Neural crest cell (in vitro differentiated cells): ENCODE measurements at regions not wholly inside any gene's neighbourhood (a gene's known extent, or its start where the extent isn't known, plus 50 kb on each side); places are given as distances from the start of the nearest gene placed in this dataset.
A peak's percentile ranks its signal among the peaks of the same experiment; 100 is the strongest.

ENCODE experiments used
- DNase-seq: peaks from one replicate; pipeline ENCODE4 v3.0.0; 2021; ENCODE audit warnings: low read depth, mixed read lengths, low spot score
- H3K27ac Mint-ChIP-seq: one replicate; pipeline ENCODE4 v1.8.0; 2021; ENCODE audit warnings: mild to moderate bottlenecking, mixed read lengths; ENCODE audit not compliant: unreplicated experiment
- H3K27me3 Mint-ChIP-seq: 2 replicates; pipeline ENCODE4 v1.8.0; 2021; ENCODE audit warnings: low read depth, mild to moderate bottlenecking, mixed read lengths
- H3K36me3 Mint-ChIP-seq: 2 replicates; pipeline ENCODE4 v1.8.0; 2021; ENCODE audit warnings: low read depth, mild to moderate bottlenecking, mixed read lengths
- H3K4me1 Mint-ChIP-seq: 2 replicates; pipeline ENCODE4 v1.8.0; 2021; ENCODE audit warnings: mixed read lengths
- H3K4me3 Mint-ChIP-seq: one replicate; pipeline ENCODE4 v1.8.0; 2021; ENCODE audit warnings: mild to moderate bottlenecking, mixed read lengths
- H3K9me3 Mint-ChIP-seq: 2 replicates; pipeline ENCODE4 v1.8.0; 2021; ENCODE audit warnings: mixed read lengths
- CTCF ChIP-seq: fragments of 200-600 bp; sonication (generic); conservative IDR thresholded peaks from 2 replicates; pipeline ENCODE4 v1.5.0; 2021; ENCODE audit warnings: antibody characterized with exemption, mild to moderate bottlenecking

GRCh38 chr4:10925996-10926395 lies 241.4 kb upstream of the CLNK start:
- no peak for DNase-seq
- Mint-ChIP-seq H3K9me3 (peaks cover 2% of the 10 kb centered on the region), H3K4me3 (no peak overlapping the region), H3K27me3 (peaks cover 8% of the 10 kb centered on the region), H3K27ac (no peak overlapping the region), H3K4me1 (peaks cover 17% of the 10 kb centered on the region), H3K36me3 (no peaks in the 10 kb centered on the region)
- TF ChIP-seq CTCF: no peak

- Mint-ChIP-seq H3K4me3 (no peak overlapping the region), H3K9me3 (peaks cover 2% of the 10 kb centered on the region), H3K27ac (no peak overlapping the region), H3K36me3 (no peaks in the 10 kb centered on the region), H3K27me3 (peaks cover 3% of the 10 kb centered on the region), H3K4me1 (peaks cover 11% of the 10 kb centered on the region)
- TF ChIP-seq CTCF: no peak
- no peak for DNase-seq
Observed at GRCh38 chr4:10924274-10924673, 239.7 kb upstream of the CLNK start.

GRCh38 chr4:10917566-10917965 lies 233.0 kb upstream of the CLNK start:
- DNase-seq: no peak
- Mint-ChIP-seq H3K27me3 (no peaks in the 10 kb centered on the region), H3K4me3 (no peak overlapping the region), H3K27ac (no peak overlapping the region), H3K36me3 (no peaks in the 10 kb centered on the region), H3K9me3 (peaks cover 4% of the 10 kb centered on the region), H3K4me1 (no peaks in the 10 kb centered on the region)
- TF ChIP-seq CTCF: no peak

GRCh38 chr4:10898072-10898471 lies 213.5 kb upstream of the CLNK start:
- no peaks in the 10 kb centered on the region for H3K36me3 Mint-ChIP-seq
- no peak overlapping the region for H3K4me3 Mint-ChIP-seq
- peaks cover 9% of the 10 kb centered on the region for H3K4me1 Mint-ChIP-seq
- H3K27ac Mint-ChIP-seq: no peak overlapping the region
- TF ChIP-seq CTCF: no peak
- no peak for DNase-seq
- H3K9me3 Mint-ChIP-seq: peaks cover 6% of the 10 kb centered on the region
- no peaks in the 10 kb centered on the region for H3K27me3 Mint-ChIP-seq

- no peaks in the 10 kb centered on the region for H3K36me3 Mint-ChIP-seq
- no peak overlapping the region for H3K4me3 Mint-ChIP-seq
- peaks cover 6% of the 10 kb centered on the region for H3K9me3 Mint-ChIP-seq
- no peak for DNase-seq
- H3K27ac Mint-ChIP-seq: no peak overlapping the region
- no peaks in the 10 kb centered on the region for H3K27me3 Mint-ChIP-seq
- TF ChIP-seq CTCF: no peak
- peaks cover 10% of the 10 kb centered on the region for H3K4me1 Mint-ChIP-seq
Observed at GRCh38 chr4:10897076-10897475, 212.5 kb upstream of the CLNK start.

GRCh38 chr4:10893395-10893794 lies 208.8 kb upstream of the CLNK start:
- no peaks in the 10 kb centered on the region for H3K27me3 Mint-ChIP-seq
- peak; percentile 56 for TF ChIP-seq CTCF
- no peak overlapping the region for H3K27ac Mint-ChIP-seq
- no peaks in the 10 kb centered on the region for H3K36me3 Mint-ChIP-seq
- H3K4me3 Mint-ChIP-seq: no peak overlapping the region
- DNase-seq: no peak
- peaks cover 4% of the 10 kb centered on the region for H3K9me3 Mint-ChIP-seq
- H3K4me1 Mint-ChIP-seq: peaks cover 13% of the 10 kb centered on the region
